ENCODE measurements at regions not wholly inside any gene's neighbourhood (a gene's known extent, or its start where the extent isn't known, plus 50 kb on each side); places are given as distances from the start of the nearest gene placed in this dataset.

GRCh38 chr10:8430321-8430720 lies 375.8 kb downstream of the GATA3 start:
- Histone ChIP-seq H3K27me3 (ENCODE audit: insufficient read depth, insufficient read length) (no peaks in the 10 kb centered on the region), H3K9me3 (ENCODE audit: insufficient read depth, low read length) (no peaks in the 10 kb centered on the region), H3K4me3 (ENCODE audit: insufficient read length, low read depth) (no peak overlapping the region), H3K36me3 (ENCODE audit: insufficient read depth, insufficient read length, low read length) (no peaks in the 10 kb centered on the region), H3K4me1 (ENCODE audit: insufficient read depth, insufficient read length) (no peaks in the 10 kb centered on the region), H3K9ac (ENCODE audit: insufficient read length, low read depth) (no peak overlapping the region)
- DNase-seq (ENCODE audit: low read depth, low spot score) = no peak
- TF ChIP-seq YY1 (IDR thresholded peaks at IDR 0.05; ENCODE audit: insufficient read depth, insufficient read length) (no peak), ZNF274 (IDR thresholded peaks at IDR 0.05; ENCODE audit: low read depth, low read length) (no peak), SUZ12 (IDR thresholded peaks at IDR 0.05; ENCODE audit: extremely low read depth, insufficient read depth, insufficient read length) (no peak)

GRCh38 chr10:8431511-8431910 lies 377.0 kb downstream of the GATA3 start:
- Histone ChIP-seq H3K36me3 (ENCODE audit: insufficient read depth, insufficient read length, low read length) (no peaks in the 10 kb centered on the region), H3K9ac (ENCODE audit: insufficient read length, low read depth) (no peak overlapping the region), H3K9me3 (ENCODE audit: insufficient read depth, low read length) (no peaks in the 10 kb centered on the region), H3K4me1 (ENCODE audit: insufficient read depth, insufficient read length) (no peaks in the 10 kb centered on the region), H3K27me3 (ENCODE audit: insufficient read depth, insufficient read length) (no peaks in the 10 kb centered on the region), H3K4me3 (ENCODE audit: insufficient read length, low read depth) (no peak overlapping the region)
- no peak for DNase-seq (ENCODE audit: low read depth, low spot score)
- TF ChIP-seq YY1 (IDR thresholded peaks at IDR 0.05; ENCODE audit: insufficient read depth, insufficient read length) (no peak), ZNF274 (IDR thresholded peaks at IDR 0.05; ENCODE audit: low read depth, low read length) (no peak), SUZ12 (IDR thresholded peaks at IDR 0.05; ENCODE audit: extremely low read depth, insufficient read depth, insufficient read length) (no peak)

- H3K9ac ChIP-seq (ENCODE audit: insufficient read length, low read depth) = no peak overlapping the region
- no peaks in the 10 kb centered on the region for H3K4me1 ChIP-seq (ENCODE audit: insufficient read depth, insufficient read length)
- H3K4me3 ChIP-seq (ENCODE audit: insufficient read length, low read depth) = no peak overlapping the region
- H3K9me3 ChIP-seq (ENCODE audit: insufficient read depth, low read length) = no peaks in the 10 kb centered on the region
- H3K36me3 ChIP-seq (ENCODE audit: insufficient read depth, insufficient read length, low read length) = no peaks in the 10 kb centered on the region
- H3K27me3 ChIP-seq (ENCODE audit: insufficient read depth, insufficient read length) = peaks cover under 1% of the 10 kb centered on the region
- DNase-seq (ENCODE audit: low read depth, low spot score) = no peak
- no peak for TF ChIP-seq YY1 (IDR thresholded peaks at IDR 0.05; ENCODE audit: insufficient read depth, insufficient read length)
- no peak for TF ChIP-seq SUZ12 (IDR thresholded peaks at IDR 0.05; ENCODE audit: extremely low read depth, insufficient read depth, insufficient read length)
- no peak for TF ChIP-seq ZNF274 (IDR thresholded peaks at IDR 0.05; ENCODE audit: low read depth, low read length)
Measured at GRCh38 chr10:8435186-8436055, 380.9 kb downstream of the GATA3 start.

- H3K9ac ChIP-seq (ENCODE audit: insufficient read length, low read depth) = no peak overlapping the region
- no peaks in the 10 kb centered on the region for H3K4me1 ChIP-seq (ENCODE audit: insufficient read depth, insufficient read length)
- H3K36me3 ChIP-seq (ENCODE audit: insufficient read depth, insufficient read length, low read length) = no peaks in the 10 kb centered on the region
Measured at GRCh38 chr10:8437896-8438295, 383.4 kb downstream of the GATA3 start.

GRCh38 chr10:8438603-8439002 lies 384.1 kb downstream of the GATA3 start:
- H3K9me3 ChIP-seq (ENCODE audit: insufficient read depth, low read length) = no peaks in the 10 kb centered on the region
- H3K4me1 ChIP-seq (ENCODE audit: insufficient read depth, insufficient read length) = no peaks in the 10 kb centered on the region
- no peak for DNase-seq (ENCODE audit: low read depth, low spot score)
- TF ChIP-seq YY1 (IDR thresholded peaks at IDR 0.05; ENCODE audit: insufficient read depth, insufficient read length) (no peak), SUZ12 (IDR thresholded peaks at IDR 0.05; ENCODE audit: extremely low read depth, insufficient read depth, insufficient read length) (no peak), ZNF274 (IDR thresholded peaks at IDR 0.05; ENCODE audit: low read depth, low read length) (no peak)
- H3K4me3 ChIP-seq (ENCODE audit: insufficient read length, low read depth) = no peak overlapping the region
- peaks cover 6% of the 10 kb centered on the region for H3K27me3 ChIP-seq (ENCODE audit: insufficient read depth, insufficient read length)
- no peaks in the 10 kb centered on the region for H3K36me3 ChIP-seq (ENCODE audit: insufficient read depth, insufficient read length, low read length)
- no peak overlapping the region for H3K9ac ChIP-seq (ENCODE audit: insufficient read length, low read depth)

More at GRCh38 chr10:8437896-8438295, 383.4 kb downstream of the GATA3 start:
- TF ChIP-seq ZNF274 (IDR thresholded peaks at IDR 0.05; ENCODE audit: low read depth, low read length) (no peak), SUZ12 (IDR thresholded peaks at IDR 0.05; ENCODE audit: extremely low read depth, insufficient read depth, insufficient read length) (no peak), YY1 (IDR thresholded peaks at IDR 0.05; ENCODE audit: insufficient read depth, insufficient read length) (no peak)
- Histone ChIP-seq H3K27me3 (ENCODE audit: insufficient read depth, insufficient read length) (peaks cover 6% of the 10 kb centered on the region), H3K9me3 (ENCODE audit: insufficient read depth, low read length) (no peaks in the 10 kb centered on the region), H3K4me3 (ENCODE audit: insufficient read length, low read depth) (no peak overlapping the region)
- no peak for DNase-seq (ENCODE audit: low read depth, low spot score)

- no peaks in the 10 kb centered on the region for H3K9me3 ChIP-seq (ENCODE audit: insufficient read depth, low read length)
- no peak for TF ChIP-seq ZNF274 (IDR thresholded peaks at IDR 0.05; ENCODE audit: low read depth, low read length)
- TF ChIP-seq YY1 (IDR thresholded peaks at IDR 0.05; ENCODE audit: insufficient read depth, insufficient read length) = no peak
- no peak for TF ChIP-seq SUZ12 (IDR thresholded peaks at IDR 0.05; ENCODE audit: extremely low read depth, insufficient read depth, insufficient read length)
- no peak for DNase-seq (ENCODE audit: low read depth, low spot score)
- no peaks in the 10 kb centered on the region for H3K36me3 ChIP-seq (ENCODE audit: insufficient read depth, insufficient read length, low read length)
- peaks cover 6% of the 10 kb centered on the region for H3K27me3 ChIP-seq (ENCODE audit: insufficient read depth, insufficient read length)
- H3K9ac ChIP-seq (ENCODE audit: insufficient read length, low read depth) = no peak overlapping the region
- no peak overlapping the region for H3K4me3 ChIP-seq (ENCODE audit: insufficient read length, low read depth)
- no peaks in the 10 kb centered on the region for H3K4me1 ChIP-seq (ENCODE audit: insufficient read depth, insufficient read length)
Measured at GRCh38 chr10:8439040-8439439, 384.6 kb downstream of the GATA3 start.

- Histone ChIP-seq H3K9me3 (ENCODE audit: insufficient read depth, low read length) (no peaks in the 10 kb centered on the region), H3K4me1 (ENCODE audit: insufficient read depth, insufficient read length) (no peaks in the 10 kb centered on the region), H3K36me3 (ENCODE audit: insufficient read depth, insufficient read length, low read length) (no peaks in the 10 kb centered on the region), H3K4me3 (ENCODE audit: insufficient read length, low read depth) (no peak overlapping the region), H3K9ac (ENCODE audit: insufficient read length, low read depth) (no peak overlapping the region), H3K27me3 (ENCODE audit: insufficient read depth, insufficient read length) (peaks cover 6% of the 10 kb centered on the region)
- TF ChIP-seq YY1 (IDR thresholded peaks at IDR 0.05; ENCODE audit: insufficient read depth, insufficient read length) = no peak
- TF ChIP-seq SUZ12 (IDR thresholded peaks at IDR 0.05; ENCODE audit: extremely low read depth, insufficient read depth, insufficient read length) = no peak
- no peak for TF ChIP-seq ZNF274 (IDR thresholded peaks at IDR 0.05; ENCODE audit: low read depth, low read length)
- no peak for DNase-seq (ENCODE audit: low read depth, low spot score)
Measured at GRCh38 chr10:8444630-8445029, 390.1 kb downstream of the GATA3 start.
